VCaP (cell line): ENCODE measurements at regions not wholly inside any gene's neighbourhood (a gene's known extent, or its start where the extent isn't known, plus 50 kb on each side); places are given as distances from the start of the nearest gene placed in this dataset.

Experiments used
- H3K27ac ChIP-seq: fragments of 450-650 bp; 2 replicates; pipeline ENCODE4 v1.5.1; 2017
- TF ChIP-seq, protein P1 (sequence below): fragments of 450-650 bp; conservative IDR thresholded peaks from 2 replicates; pipeline ENCODE4 v1.5.1; 2017; ENCODE audit warnings: mild to moderate bottlenecking, moderate library complexity

DNA sequence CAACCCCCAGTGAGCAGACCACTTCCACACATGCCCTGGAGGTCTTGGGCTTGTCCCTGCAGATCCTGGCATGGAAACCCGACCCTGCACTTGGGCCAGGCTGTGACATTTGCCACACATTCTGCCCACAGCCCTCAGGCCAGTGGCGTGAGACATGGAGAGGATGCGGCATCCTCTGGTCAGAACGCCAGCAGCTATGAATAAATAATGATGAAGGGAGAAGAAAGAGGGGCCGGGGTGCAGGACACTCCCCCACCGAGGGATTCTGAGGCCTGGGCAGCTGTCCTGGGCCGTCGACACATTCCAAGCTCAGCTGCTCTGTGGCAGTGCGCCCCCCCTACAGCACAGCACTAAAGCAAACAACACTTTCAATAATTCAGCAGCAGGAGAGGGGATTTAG lies 148.8 kb downstream of the ENGASE start:
- no peak overlapping the region for H3K27ac ChIP-seq
- TF ChIP-seq, protein P1, sequence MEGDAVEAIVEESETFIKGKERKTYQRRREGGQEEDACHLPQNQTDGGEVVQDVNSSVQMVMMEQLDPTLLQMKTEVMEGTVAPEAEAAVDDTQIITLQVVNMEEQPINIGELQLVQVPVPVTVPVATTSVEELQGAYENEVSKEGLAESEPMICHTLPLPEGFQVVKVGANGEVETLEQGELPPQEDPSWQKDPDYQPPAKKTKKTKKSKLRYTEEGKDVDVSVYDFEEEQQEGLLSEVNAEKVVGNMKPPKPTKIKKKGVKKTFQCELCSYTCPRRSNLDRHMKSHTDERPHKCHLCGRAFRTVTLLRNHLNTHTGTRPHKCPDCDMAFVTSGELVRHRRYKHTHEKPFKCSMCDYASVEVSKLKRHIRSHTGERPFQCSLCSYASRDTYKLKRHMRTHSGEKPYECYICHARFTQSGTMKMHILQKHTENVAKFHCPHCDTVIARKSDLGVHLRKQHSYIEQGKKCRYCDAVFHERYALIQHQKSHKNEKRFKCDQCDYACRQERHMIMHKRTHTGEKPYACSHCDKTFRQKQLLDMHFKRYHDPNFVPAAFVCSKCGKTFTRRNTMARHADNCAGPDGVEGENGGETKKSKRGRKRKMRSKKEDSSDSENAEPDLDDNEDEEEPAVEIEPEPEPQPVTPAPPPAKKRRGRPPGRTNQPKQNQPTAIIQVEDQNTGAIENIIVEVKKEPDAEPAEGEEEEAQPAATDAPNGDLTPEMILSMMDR: no peak

DNA sequence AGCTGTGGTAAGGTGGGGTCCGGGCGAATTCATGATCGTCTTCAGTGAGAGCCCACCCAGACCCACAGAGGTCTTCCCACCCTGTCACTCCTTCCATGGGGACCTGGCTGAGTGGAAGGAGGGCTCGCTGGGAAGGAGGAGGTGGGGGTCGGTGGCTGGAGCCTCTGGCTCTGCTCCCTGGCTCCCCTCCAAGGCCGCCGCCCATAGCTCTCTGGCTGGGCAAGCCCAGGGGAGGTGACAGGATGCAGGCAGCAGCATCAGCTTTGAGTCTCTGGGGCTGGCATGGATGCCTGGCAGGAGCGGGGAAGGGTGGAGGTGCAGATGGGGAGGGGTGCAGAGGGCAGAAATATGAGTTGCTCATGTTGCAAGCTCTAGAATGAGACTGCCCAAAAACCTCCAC lies 147.0 kb downstream of the ENGASE start:
- TF ChIP-seq, protein P1: no peak
- no peak overlapping the region for H3K27ac ChIP-seq

DNA sequence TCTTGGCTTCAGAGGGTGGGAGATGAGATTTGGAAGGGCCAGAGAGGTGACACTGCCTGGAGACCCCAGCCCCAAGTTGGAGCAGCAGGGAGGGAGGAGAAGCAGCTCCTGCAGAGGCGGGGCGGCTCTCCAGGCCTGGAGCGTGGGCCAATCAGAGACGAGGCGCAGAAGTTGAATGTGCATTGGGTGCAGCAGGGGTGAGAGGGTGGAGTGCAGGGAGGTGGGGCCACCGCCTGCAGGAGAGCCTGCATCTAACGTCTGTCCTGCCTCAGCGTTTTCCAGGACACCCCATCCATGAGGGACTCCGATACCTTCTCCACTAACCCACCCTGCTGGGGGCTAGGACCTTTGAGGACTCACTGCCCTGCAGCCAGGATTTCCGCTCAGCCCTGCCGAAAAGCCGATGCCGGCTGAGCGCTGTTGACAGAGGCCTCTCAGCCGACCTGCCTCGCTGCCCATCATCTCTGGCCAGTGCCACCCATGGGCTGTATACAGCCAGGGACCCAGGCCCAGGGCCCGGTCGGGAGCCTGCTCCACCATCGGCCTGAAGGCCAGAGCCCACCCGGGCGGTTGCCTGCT lies 146.2 kb downstream of the ENGASE start:
- no peak overlapping the region for H3K27ac ChIP-seq
- TF ChIP-seq, protein P1: no peak

DNA sequence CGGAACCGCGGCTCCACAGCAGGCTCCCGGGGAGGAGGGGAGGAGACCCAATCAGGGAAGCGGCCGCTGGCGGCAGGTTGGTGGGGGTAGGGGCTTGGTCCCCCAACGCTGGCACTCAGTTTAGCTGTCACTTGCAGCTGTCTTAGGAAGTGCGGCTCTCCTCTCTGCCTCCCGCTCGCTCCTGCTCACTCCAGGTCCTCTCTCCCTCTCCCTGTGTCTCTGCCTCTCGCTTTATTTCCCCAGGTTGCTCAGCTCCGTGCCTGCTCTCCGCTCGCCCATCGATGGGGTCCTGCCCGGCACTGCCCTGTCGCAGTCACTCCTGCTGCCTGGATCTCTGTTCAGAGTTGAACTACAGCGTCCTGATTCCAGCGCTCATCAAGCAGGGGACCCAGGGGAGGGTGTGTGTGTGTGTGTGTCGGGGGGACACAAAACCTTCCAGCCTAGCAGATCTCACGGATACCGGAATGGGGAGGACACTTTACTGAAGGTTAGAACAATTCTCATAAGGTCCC lies 145.6 kb downstream of the ENGASE start:
- TF ChIP-seq, protein P1: no peak
- H3K27ac ChIP-seq: no peak overlapping the region

DNA sequence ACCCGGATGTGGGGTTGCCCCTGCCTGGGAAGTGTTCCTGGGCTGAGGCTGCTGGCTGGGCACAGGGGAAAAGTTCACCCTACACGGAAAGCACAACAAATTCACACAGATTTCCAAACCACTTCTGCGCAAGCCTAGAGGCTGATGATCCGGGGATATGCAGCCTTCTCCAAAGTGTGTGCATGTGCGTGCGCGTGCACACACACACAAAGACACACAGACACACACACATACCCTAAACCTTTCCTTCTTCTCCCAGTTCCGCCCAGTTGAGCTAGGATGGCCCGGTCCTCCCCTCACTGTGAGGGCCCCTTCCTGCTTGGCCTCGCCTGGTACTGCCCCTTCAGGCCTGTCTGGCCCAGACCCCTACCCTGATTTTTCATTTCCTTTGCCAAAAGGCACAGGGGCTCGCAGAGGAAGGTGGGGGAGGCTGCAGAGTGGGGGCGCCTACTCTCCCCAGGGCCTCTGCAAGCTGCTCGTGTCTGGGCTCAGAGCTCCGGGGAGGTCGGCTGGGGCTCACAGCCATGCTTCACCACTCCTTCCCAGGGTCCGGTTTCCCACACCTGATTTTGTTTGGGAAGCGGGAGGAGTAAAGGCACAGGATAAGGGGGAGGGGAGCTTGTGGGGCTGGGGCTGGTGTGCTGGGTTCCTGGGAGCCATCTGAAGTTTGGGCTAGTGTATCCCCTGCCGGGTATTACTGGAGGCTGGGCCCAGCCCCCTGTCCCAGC lies 144.7 kb downstream of the ENGASE start:
- TF ChIP-seq, protein P1: no peak

DNA sequence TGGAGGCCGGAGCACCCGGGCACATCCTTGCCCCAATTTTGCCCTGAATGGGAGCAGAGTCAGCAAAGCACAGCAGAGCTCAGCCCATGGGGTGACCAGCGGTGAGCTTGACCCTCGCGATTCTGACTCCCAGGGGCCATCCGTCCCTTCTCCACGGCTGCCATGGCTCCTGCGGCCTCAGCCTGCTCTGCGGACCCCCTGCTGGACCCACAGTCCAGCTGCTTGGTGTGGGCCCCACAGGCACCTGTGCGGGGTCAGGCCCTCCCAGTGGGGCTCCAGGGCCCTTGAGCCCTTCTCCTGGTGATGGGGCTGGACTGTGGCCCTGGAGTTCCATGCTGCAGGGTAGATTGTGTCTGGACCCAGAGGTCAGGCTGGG lies 144.2 kb downstream of the ENGASE start:
- no peak overlapping the region for H3K27ac ChIP-seq
- TF ChIP-seq, protein P1: no peak

More for the DNA sequence above, 144.7 kb downstream of the ENGASE start:
- no peak overlapping the region for H3K27ac ChIP-seq

DNA sequence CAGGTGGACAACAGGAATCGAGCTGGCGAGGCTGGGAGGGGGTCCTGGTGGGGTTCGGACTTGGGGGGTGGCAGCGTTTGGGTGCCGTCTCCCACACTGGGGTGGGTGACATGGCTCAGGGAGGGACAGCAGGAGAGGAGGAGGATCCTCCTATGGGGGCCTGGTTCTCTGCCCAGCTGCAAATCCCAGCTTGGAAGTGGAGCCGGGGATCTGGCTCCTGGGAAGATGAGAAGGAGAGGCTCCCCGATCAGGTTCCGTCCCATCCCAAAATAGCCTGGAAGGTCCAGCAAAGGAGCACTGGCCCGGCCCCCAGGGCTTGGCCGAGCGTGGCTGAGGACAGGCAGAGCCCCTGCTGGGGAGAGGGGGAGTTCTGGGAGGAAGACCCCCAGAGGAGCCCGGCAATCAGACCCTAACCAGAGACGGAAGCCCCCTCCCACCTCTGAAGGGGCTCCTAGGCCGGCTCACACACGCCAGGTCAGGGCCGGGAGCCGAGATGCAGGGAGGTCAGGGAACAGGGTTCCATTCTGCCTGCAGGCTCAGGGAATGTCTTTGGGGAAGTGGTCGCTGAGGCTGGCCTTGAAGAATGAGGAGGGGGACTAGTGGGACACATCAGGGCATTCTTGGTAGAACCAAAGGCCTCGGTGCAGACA lies 143.7 kb downstream of the ENGASE start:
- TF ChIP-seq, protein P1: no peak
- no peak overlapping the region for H3K27ac ChIP-seq
